Endothelial cell (in vitro differentiated cells): ENCODE measurements at regions not wholly inside any gene's neighbourhood (a gene's known extent, or its start where the extent isn't known, plus 50 kb on each side); places are given as distances from the start of the nearest gene placed in this dataset.

ENCODE experiments used
- DNase-seq: peaks from one replicate; pipeline ENCODE4 v3.0.0; 2021; ENCODE audit warnings: low spot score
- H3K27ac Mint-ChIP-seq: one replicate; pipeline ENCODE4 v1.8.0; 2021; ENCODE audit warnings: mixed read lengths, inconsistent platforms; ENCODE audit not compliant: unreplicated experiment
- H3K27me3 Mint-ChIP-seq: one replicate; pipeline ENCODE4 v1.8.0; 2021; ENCODE audit warnings: mild to moderate bottlenecking, moderate library complexity, mixed read lengths, inconsistent platforms; ENCODE audit not compliant: unreplicated experiment
- H3K36me3 Mint-ChIP-seq: one replicate; pipeline ENCODE4 v1.8.0; 2021; ENCODE audit warnings: mild to moderate bottlenecking, low read depth, mixed read lengths, inconsistent platforms; ENCODE audit not compliant: unreplicated experiment
- H3K4me1 Mint-ChIP-seq: one replicate; pipeline ENCODE4 v1.8.0; 2021; ENCODE audit warnings: mild to moderate bottlenecking, mixed read lengths, inconsistent platforms; ENCODE audit not compliant: unreplicated experiment
- H3K4me3 Mint-ChIP-seq: one replicate; pipeline ENCODE4 v1.8.0; 2021; ENCODE audit warnings: mild to moderate bottlenecking, mixed read lengths, inconsistent platforms; ENCODE audit not compliant: unreplicated experiment
- H3K9me3 Mint-ChIP-seq: one replicate; pipeline ENCODE4 v1.8.0; 2021; ENCODE audit warnings: mixed read lengths, inconsistent platforms; ENCODE audit not compliant: unreplicated experiment
- CTCF ChIP-seq: fragments of 200-600 bp; sonication (generic); IDR thresholded peaks from one replicate; pipeline ENCODE4 v1.5.0; 2021; ENCODE audit warnings: antibody characterized with exemption; ENCODE audit not compliant: unreplicated experiment

- Mint-ChIP-seq H3K4me3 (no peak overlapping the region), H3K27me3 (peaks cover 2% of the 10 kb centered on the region), H3K27ac (no peak overlapping the region), H3K9me3 (no peaks in the 10 kb centered on the region), H3K36me3 (no peaks in the 10 kb centered on the region), H3K4me1 (peaks cover under 1% of the 10 kb centered on the region)
- no peak for TF ChIP-seq CTCF
- DNase-seq = no peak
Observed at GRCh38 chr9:91045041-91045440, 243.4 kb downstream of the SYK start.

GRCh38 chr9:91047529-91047928, 245.9 kb downstream of the SYK start:
- Mint-ChIP-seq H3K9me3 (no peaks in the 10 kb centered on the region), H3K4me1 (no peaks in the 10 kb centered on the region), H3K36me3 (no peaks in the 10 kb centered on the region), H3K4me3 (no peak overlapping the region), H3K27me3 (peaks cover 2% of the 10 kb centered on the region), H3K27ac (no peak overlapping the region)
- no peak for TF ChIP-seq CTCF
- DNase-seq = no peak

GRCh38 chr9:91047993-91048607, 246.5 kb downstream of the SYK start:
- no peak for DNase-seq
- Mint-ChIP-seq H3K36me3 (no peaks in the 10 kb centered on the region), H3K4me1 (no peaks in the 10 kb centered on the region), H3K27ac (no peak overlapping the region), H3K27me3 (peaks cover 2% of the 10 kb centered on the region), H3K9me3 (no peaks in the 10 kb centered on the region), H3K4me3 (no peak overlapping the region)
- no peak for TF ChIP-seq CTCF

GRCh38 chr9:91048749-91049148, 247.1 kb downstream of the SYK start:
- no peaks in the 10 kb centered on the region for H3K27me3 Mint-ChIP-seq
- H3K9me3 Mint-ChIP-seq = no peaks in the 10 kb centered on the region
- no peak for DNase-seq
- H3K27ac Mint-ChIP-seq = no peak overlapping the region
- TF ChIP-seq CTCF = no peak
- H3K4me3 Mint-ChIP-seq = no peak overlapping the region
- no peaks in the 10 kb centered on the region for H3K36me3 Mint-ChIP-seq
- no peaks in the 10 kb centered on the region for H3K4me1 Mint-ChIP-seq

GRCh38 chr9:91053824-91054223, 252.2 kb downstream of the SYK start:
- Mint-ChIP-seq H3K27me3 (no peaks in the 10 kb centered on the region), H3K27ac (no peak overlapping the region), H3K36me3 (no peaks in the 10 kb centered on the region), H3K4me3 (no peak overlapping the region), H3K9me3 (no peaks in the 10 kb centered on the region), H3K4me1 (peaks cover 2% of the 10 kb centered on the region)
- TF ChIP-seq CTCF = no peak
- no peak for DNase-seq
